ENCODE measurements at regions not wholly inside any gene's neighbourhood (a gene's known extent, or its start where the extent isn't known, plus 50 kb on each side); places are given as distances from the start of the nearest gene placed in this dataset.

DNA sequence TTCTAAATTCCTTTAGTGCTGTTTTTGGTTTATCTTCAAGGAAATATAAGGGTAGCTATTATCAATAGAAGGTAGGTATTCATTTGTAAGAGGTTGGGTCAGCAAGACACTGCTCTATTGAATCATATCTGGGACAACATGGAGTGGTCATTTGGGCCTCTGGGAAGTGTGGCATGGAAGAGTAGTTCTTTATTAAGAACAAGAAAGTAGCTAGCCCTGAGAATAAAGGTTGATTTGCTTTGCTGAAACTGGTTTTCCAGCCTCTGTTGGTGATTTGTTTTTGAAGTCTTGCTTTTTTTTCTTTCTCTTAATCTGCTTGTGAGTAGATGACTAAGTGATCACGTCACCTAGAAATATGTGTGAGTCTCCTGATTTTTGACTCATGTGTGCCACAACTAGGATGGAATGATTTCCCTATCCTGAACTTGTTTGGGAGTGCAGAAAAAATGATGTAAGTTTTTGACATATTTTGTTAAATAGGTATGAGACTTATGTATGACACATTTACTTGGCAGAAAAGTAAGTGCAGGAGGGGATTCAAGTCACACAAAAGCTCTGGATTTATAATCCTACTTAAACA lies 381.8 kb downstream of the CENPW start:
- Histone ChIP-seq H3K56ac (ENCODE audit: insufficient read length, low read depth, low read length) (no peak overlapping the region), H3K79me2 (ENCODE audit: insufficient read depth, low read length) (no peaks in the 10 kb centered on the region), H3K23me2 (ENCODE audit: insufficient read length, low read depth, low read length, poor library complexity, severe bottlenecking) (no peaks in the 10 kb centered on the region), H4K5ac (ENCODE audit: insufficient read length, low read depth, low read length) (no peak overlapping the region), H3K23ac (ENCODE audit: insufficient read length, low read depth, low read length) (no peak overlapping the region), H2BK12ac (ENCODE audit: insufficient read length, low read depth, low read length) (no peak overlapping the region), H4K8ac (replicated peaks; ENCODE audit: insufficient read length, low read depth, low read length) (no peak overlapping the region), H3K4me2 (ENCODE audit: insufficient read depth, insufficient read length, low read length) (no peak overlapping the region), H3K18ac (ENCODE audit: insufficient read length, low read depth, low read length) (no peak overlapping the region), H3K27ac (ENCODE audit: insufficient read length, low read depth, low read length) (no peak overlapping the region), H4K20me1 (ENCODE audit: control insufficient read depth, insufficient read depth, insufficient read length) (no peaks in the 10 kb centered on the region), H3K4ac (ENCODE audit: low read depth, low read length) (no peak overlapping the region), H2BK20ac (ENCODE audit: low read depth, low read length, poor library complexity, severe bottlenecking) (no peak overlapping the region), H2BK5ac (ENCODE audit: insufficient read length, low read length) (no peak overlapping the region), H3K27me3 (ENCODE audit: insufficient read depth, low read length) (no peaks in the 10 kb centered on the region), H2AFZ (ENCODE audit: low read length) (no peak overlapping the region), H3K14ac (ENCODE audit: insufficient read depth, low read length) (no peak overlapping the region), H3T11ph (ENCODE audit: low read length) (no peak overlapping the region), H3K79me1 (ENCODE audit: insufficient read depth, low read depth, low read length, poor library complexity, severe bottlenecking) (no peaks in the 10 kb centered on the region), H4K91ac (ENCODE audit: insufficient read length, low read depth, low read length) (no peak overlapping the region), H2BK120ac (ENCODE audit: low read depth, low read length, poor library complexity, severe bottlenecking) (no peak overlapping the region), H3K4me1 (ENCODE audit: insufficient read depth, low read length) (no peaks in the 10 kb centered on the region), H2AK5ac (ENCODE audit: insufficient read length, low read length) (no peak overlapping the region), H3K9ac (ENCODE audit: extremely low read depth, insufficient read length, low read length) (no peak overlapping the region), H2BK15ac (ENCODE audit: low read depth, low read length) (no peak overlapping the region), H3K9me3 (ENCODE audit: control insufficient read depth, low read depth, low read length) (no peaks in the 10 kb centered on the region)
- no peak for DNase-seq
- Mint-ChIP-seq H3K4me3 (no peak overlapping the region), H3K4me1 (peaks cover 5 to 6% of the 10 kb centered on the region in 2 experiments), H3K27me3 (ENCODE audit: low read depth) (no peaks in the 10 kb centered on the region), H3K27ac (no peak overlapping the region), H3K9me3 (peaks cover 9 to 11% of the 10 kb centered on the region in 2 experiments), H3K36me3 (ENCODE audit: insufficient read depth in 1 of 3, low read depth in 3 of 3) (peaks cover 0 to 15% (median 2%) of the 10 kb centered on the region in 3 experiments; a peak in 5 of 7 replicates)
- TF ChIP-seq, protein P1, sequence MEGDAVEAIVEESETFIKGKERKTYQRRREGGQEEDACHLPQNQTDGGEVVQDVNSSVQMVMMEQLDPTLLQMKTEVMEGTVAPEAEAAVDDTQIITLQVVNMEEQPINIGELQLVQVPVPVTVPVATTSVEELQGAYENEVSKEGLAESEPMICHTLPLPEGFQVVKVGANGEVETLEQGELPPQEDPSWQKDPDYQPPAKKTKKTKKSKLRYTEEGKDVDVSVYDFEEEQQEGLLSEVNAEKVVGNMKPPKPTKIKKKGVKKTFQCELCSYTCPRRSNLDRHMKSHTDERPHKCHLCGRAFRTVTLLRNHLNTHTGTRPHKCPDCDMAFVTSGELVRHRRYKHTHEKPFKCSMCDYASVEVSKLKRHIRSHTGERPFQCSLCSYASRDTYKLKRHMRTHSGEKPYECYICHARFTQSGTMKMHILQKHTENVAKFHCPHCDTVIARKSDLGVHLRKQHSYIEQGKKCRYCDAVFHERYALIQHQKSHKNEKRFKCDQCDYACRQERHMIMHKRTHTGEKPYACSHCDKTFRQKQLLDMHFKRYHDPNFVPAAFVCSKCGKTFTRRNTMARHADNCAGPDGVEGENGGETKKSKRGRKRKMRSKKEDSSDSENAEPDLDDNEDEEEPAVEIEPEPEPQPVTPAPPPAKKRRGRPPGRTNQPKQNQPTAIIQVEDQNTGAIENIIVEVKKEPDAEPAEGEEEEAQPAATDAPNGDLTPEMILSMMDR (conservative IDR thresholded peaks at IDR 0.05): no peak
- no CpG with 5 or more reads among the region's 1 CpG for WGBS (ENCODE audit: extremely low coverage, insufficient read length, low lambda C conversion rate)

Measured in H9 (cell line).